ENCODE measurements at regions not wholly inside any gene's neighbourhood (a gene's known extent, or its start where the extent isn't known, plus 50 kb on each side); places are given as distances from the start of the nearest gene placed in this dataset.

- TF ChIP-seq POLR2AphosphoS5 (IDR thresholded peaks at IDR 0.05) (no peak), POLR2A (IDR thresholded peaks at IDR 0.05) (no peak)
- TF ChIP-seq, protein P1, sequence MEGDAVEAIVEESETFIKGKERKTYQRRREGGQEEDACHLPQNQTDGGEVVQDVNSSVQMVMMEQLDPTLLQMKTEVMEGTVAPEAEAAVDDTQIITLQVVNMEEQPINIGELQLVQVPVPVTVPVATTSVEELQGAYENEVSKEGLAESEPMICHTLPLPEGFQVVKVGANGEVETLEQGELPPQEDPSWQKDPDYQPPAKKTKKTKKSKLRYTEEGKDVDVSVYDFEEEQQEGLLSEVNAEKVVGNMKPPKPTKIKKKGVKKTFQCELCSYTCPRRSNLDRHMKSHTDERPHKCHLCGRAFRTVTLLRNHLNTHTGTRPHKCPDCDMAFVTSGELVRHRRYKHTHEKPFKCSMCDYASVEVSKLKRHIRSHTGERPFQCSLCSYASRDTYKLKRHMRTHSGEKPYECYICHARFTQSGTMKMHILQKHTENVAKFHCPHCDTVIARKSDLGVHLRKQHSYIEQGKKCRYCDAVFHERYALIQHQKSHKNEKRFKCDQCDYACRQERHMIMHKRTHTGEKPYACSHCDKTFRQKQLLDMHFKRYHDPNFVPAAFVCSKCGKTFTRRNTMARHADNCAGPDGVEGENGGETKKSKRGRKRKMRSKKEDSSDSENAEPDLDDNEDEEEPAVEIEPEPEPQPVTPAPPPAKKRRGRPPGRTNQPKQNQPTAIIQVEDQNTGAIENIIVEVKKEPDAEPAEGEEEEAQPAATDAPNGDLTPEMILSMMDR (IDR thresholded peaks at IDR 0.05): no peak
- H3K27me3 ChIP-seq (replicated peaks; ENCODE audit: insufficient read depth): no peaks in the 10 kb centered on the region
- no peak overlapping the region for H3K27ac ChIP-seq
- 16% methylated on average over 22 of the region's 22 CpGs for WGBS
- no peaks in the 10 kb centered on the region for H3K9me3 ChIP-seq
- H3K4me3 ChIP-seq: no peak overlapping the region
- intact Hi-C loops (cut with DNase I): no loop called here
- no peaks in the 10 kb centered on the region for H3K36me3 ChIP-seq
- no peak for DNase-seq (ENCODE audit: low spot score)
- no peaks in the 10 kb centered on the region for H3K4me1 ChIP-seq (replicated peaks)
Measured at GRCh38 chr22:27573280-27574001, 228.1 kb downstream of the MN1 start.

DNA sequence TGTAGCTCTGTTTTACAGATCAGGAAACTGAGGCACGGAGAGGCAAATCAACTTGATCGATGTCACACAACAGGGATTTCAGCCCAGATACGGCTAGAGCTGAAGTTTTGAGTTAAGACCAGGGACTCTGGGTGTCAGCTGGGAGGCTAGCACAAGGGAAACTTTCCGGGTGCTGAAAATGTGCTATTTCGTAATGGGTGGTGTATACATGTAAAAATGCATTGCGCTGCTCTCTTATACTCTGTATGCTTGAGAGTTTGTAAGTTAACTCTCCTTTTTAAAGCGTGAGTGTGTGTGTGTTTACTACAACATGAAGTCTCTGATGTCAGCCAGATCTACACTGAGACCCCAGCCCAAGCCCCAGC is 227.6 kb downstream of the MN1 start:
- DNase-seq (ENCODE audit: low spot score): no peak
- Histone ChIP-seq H3K27ac (no peak overlapping the region), H3K9me3 (no peaks in the 10 kb centered on the region), H3K4me1 (replicated peaks) (no peaks in the 10 kb centered on the region), H3K4me3 (no peak overlapping the region), H3K27me3 (replicated peaks; ENCODE audit: insufficient read depth) (no peaks in the 10 kb centered on the region), H3K36me3 (no peaks in the 10 kb centered on the region)
- TF ChIP-seq POLR2AphosphoS5 (IDR thresholded peaks at IDR 0.05) (no peak), POLR2A (IDR thresholded peaks at IDR 0.05) (no peak)
- TF ChIP-seq, protein P1 (IDR thresholded peaks at IDR 0.05): no peak
- intact Hi-C loops (cut with DNase I): no loop called here
- 88% methylated on average over 7 of the region's 7 CpGs for WGBS

DNA sequence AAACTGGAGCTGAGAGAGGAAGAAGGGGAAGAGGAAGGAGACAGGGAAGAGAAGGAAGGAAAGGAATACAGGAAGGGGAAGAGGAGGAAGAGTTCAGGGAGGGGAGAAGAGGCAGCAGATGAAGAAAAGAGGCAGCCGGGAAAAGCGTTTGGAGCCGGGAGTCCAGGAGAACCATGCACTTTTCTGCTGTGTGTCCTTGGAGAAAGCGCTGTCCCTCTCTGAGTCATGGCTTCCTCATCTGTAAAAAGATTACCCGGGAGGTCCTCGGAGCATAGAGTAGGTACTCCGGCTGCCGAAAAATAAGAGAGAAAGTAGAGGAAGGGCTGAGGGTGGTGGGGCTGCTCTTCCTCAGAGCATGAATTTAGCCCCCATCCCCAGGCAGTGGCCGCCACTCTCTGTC is 226.9 kb downstream of the MN1 start:
- no peak for DNase-seq (ENCODE audit: low spot score)
- 83% methylated on average over 9 of the region's 9 CpGs for WGBS
- H3K27ac ChIP-seq: no peak overlapping the region
- H3K9me3 ChIP-seq: no peaks in the 10 kb centered on the region
- no peaks in the 10 kb centered on the region for H3K27me3 ChIP-seq (replicated peaks; ENCODE audit: insufficient read depth)
- intact Hi-C loops (cut with DNase I): no loop called here
- no peaks in the 10 kb centered on the region for H3K36me3 ChIP-seq
- no peak overlapping the region for H3K4me3 ChIP-seq
- TF ChIP-seq, protein P1 (IDR thresholded peaks at IDR 0.05): no peak
- no peak for TF ChIP-seq POLR2A (IDR thresholded peaks at IDR 0.05)
- TF ChIP-seq POLR2AphosphoS5 (IDR thresholded peaks at IDR 0.05): no peak
- no peaks in the 10 kb centered on the region for H3K4me1 ChIP-seq (replicated peaks)

GRCh38 chr22:27575348-27575747 is 226.2 kb downstream of the MN1 start:
- no peaks in the 10 kb centered on the region for H3K4me1 ChIP-seq (replicated peaks)
- TF ChIP-seq, protein P1 (IDR thresholded peaks at IDR 0.05): no peak
- TF ChIP-seq POLR2A (IDR thresholded peaks at IDR 0.05) (no peak), POLR2AphosphoS5 (IDR thresholded peaks at IDR 0.05) (no peak)
- no peaks in the 10 kb centered on the region for H3K36me3 ChIP-seq
- H3K9me3 ChIP-seq: no peaks in the 10 kb centered on the region
- no peak overlapping the region for H3K27ac ChIP-seq
- no peak for DNase-seq (ENCODE audit: low spot score)
- WGBS: 91% methylated on average over 8 of the region's 8 CpGs
- H3K27me3 ChIP-seq (replicated peaks; ENCODE audit: insufficient read depth): no peaks in the 10 kb centered on the region
- intact Hi-C loops (cut with DNase I): no loop called here
- H3K4me3 ChIP-seq: no peak overlapping the region

GRCh38 chr22:27576413-27576812 is 225.1 kb downstream of the MN1 start:
- intact Hi-C loops (cut with DNase I): no loop called here
- Histone ChIP-seq H3K9me3 (no peaks in the 10 kb centered on the region), H3K36me3 (no peaks in the 10 kb centered on the region), H3K27ac (no peak overlapping the region), H3K4me1 (replicated peaks) (no peaks in the 10 kb centered on the region), H3K27me3 (replicated peaks; ENCODE audit: insufficient read depth) (no peaks in the 10 kb centered on the region), H3K4me3 (no peak overlapping the region)
- TF ChIP-seq, protein P1 (IDR thresholded peaks at IDR 0.05): no peak
- no peak for TF ChIP-seq POLR2A (IDR thresholded peaks at IDR 0.05)
- no peak for TF ChIP-seq POLR2AphosphoS5 (IDR thresholded peaks at IDR 0.05)
- 75% methylated on average over 9 of the region's 9 CpGs for WGBS
- no peak for DNase-seq (ENCODE audit: low spot score)

Measured in prostate gland (tissue), 2 donors.